Mesothelial cell of epicardium (in vitro differentiated cells): ENCODE measurements at regions not wholly inside any gene's neighbourhood (a gene's known extent, or its start where the extent isn't known, plus 50 kb on each side); places are given as distances from the start of the nearest gene placed in this dataset.

Experiments used
- DNase-seq, 2 experiments: peaks; one replicate each; pipeline ENCODE4 v3.0.0; 2021; ENCODE audit warnings: low spot score in 2 of 2; ENCODE audit not compliant: unreplicated experiment in 2 of 2
- H3K27ac Mint-ChIP-seq: 2 replicates; pipeline ENCODE4 v1.8.0; 2021; ENCODE audit warnings: mixed read lengths
- H3K27me3 Mint-ChIP-seq: 2 replicates; pipeline ENCODE4 v1.8.0; 2021; ENCODE audit warnings: low read depth, mixed read lengths
- H3K36me3 Mint-ChIP-seq: 2 replicates; pipeline ENCODE4 v1.8.0; 2021; ENCODE audit warnings: mixed read lengths
- H3K4me1 Mint-ChIP-seq: 2 replicates; pipeline ENCODE4 v1.8.0; 2021; ENCODE audit warnings: mixed read lengths
- H3K4me3 Mint-ChIP-seq: 2 replicates; pipeline ENCODE4 v1.8.0; 2021; ENCODE audit warnings: mild to moderate bottlenecking, moderate library complexity, mixed read lengths
- H3K9me3 Mint-ChIP-seq: 2 replicates; pipeline ENCODE4 v1.8.0; 2021; ENCODE audit warnings: mixed read lengths
- CTCF ChIP-seq: fragments of 200-600 bp; sonication (generic); IDR thresholded peaks from one replicate; pipeline ENCODE4 v1.5.0; 2021; ENCODE audit warnings: antibody characterized with exemption; ENCODE audit not compliant: unreplicated experiment

- Mint-ChIP-seq H3K4me3 (no peak overlapping the region), H3K27ac (no peak overlapping the region), H3K4me1 (no peaks in the 10 kb centered on the region), H3K9me3 (no peaks in the 10 kb centered on the region), H3K36me3 (no peaks in the 10 kb centered on the region), H3K27me3 (peaks cover 24% of the 10 kb centered on the region)
- TF ChIP-seq CTCF: no peak
- no peak for DNase-seq
Measured at GRCh38 chr22:49439373-49439772, 388.3 kb downstream of the BRD1 start.

- DNase-seq: no peak
- Mint-ChIP-seq H3K9me3 (no peaks in the 10 kb centered on the region), H3K4me1 (no peaks in the 10 kb centered on the region), H3K27ac (no peak overlapping the region), H3K4me3 (no peak overlapping the region), H3K36me3 (no peaks in the 10 kb centered on the region), H3K27me3 (peaks cover 27% of the 10 kb centered on the region)
- no peak for TF ChIP-seq CTCF
Measured at GRCh38 chr22:49437956-49438355, 389.7 kb downstream of the BRD1 start.

- DNase-seq: no peak
- Mint-ChIP-seq H3K4me1 (no peaks in the 10 kb centered on the region), H3K4me3 (no peak overlapping the region), H3K9me3 (no peaks in the 10 kb centered on the region), H3K27me3 (peaks cover 33% of the 10 kb centered on the region), H3K36me3 (no peaks in the 10 kb centered on the region), H3K27ac (no peak overlapping the region)
- TF ChIP-seq CTCF: no peak
Measured at GRCh38 chr22:49437356-49437755, 390.3 kb downstream of the BRD1 start.

- Mint-ChIP-seq H3K4me1 (no peaks in the 10 kb centered on the region), H3K9me3 (no peaks in the 10 kb centered on the region), H3K27ac (no peak overlapping the region), H3K27me3 (peaks cover 46% of the 10 kb centered on the region), H3K36me3 (no peaks in the 10 kb centered on the region), H3K4me3 (no peak overlapping the region)
- TF ChIP-seq CTCF: no peak
- DNase-seq: no peak
Measured at GRCh38 chr22:49436056-49436455, 391.6 kb downstream of the BRD1 start.

GRCh38 chr22:49435596-49435995, 392.1 kb downstream of the BRD1 start:
- H3K27me3 Mint-ChIP-seq: peaks cover 47% of the 10 kb centered on the region
- no peaks in the 10 kb centered on the region for H3K36me3 Mint-ChIP-seq
- DNase-seq: no peak
- H3K4me1 Mint-ChIP-seq: no peaks in the 10 kb centered on the region
- TF ChIP-seq CTCF: no peak
- H3K4me3 Mint-ChIP-seq: no peak overlapping the region
- H3K9me3 Mint-ChIP-seq: no peaks in the 10 kb centered on the region
- H3K27ac Mint-ChIP-seq: no peak overlapping the region
